Thymus (tissue), 11 donors: ENCODE measurements at regions not wholly inside any gene's neighbourhood (a gene's known extent, or its start where the extent isn't known, plus 50 kb on each side); places are given as distances from the start of the nearest gene placed in this dataset.
"Not testable (repeated sequence)": the region's sequence is repeated elsewhere in the genome, so short reads cannot be mapped to it uniquely, and the experiment has no call there.

Experiments used
- DNase-seq, 9 donors: peaks; one replicate each; pipeline ENCODE4 v3.0.0-alpha.2; 2013; ENCODE audit warnings: low spot score in 9 of 9, low read depth in 6 of 9, missing footprints in 1 of 9
- H3K27ac ChIP-seq, 2 donors: one replicate each; pipeline ENCODE4 v1.5.1; 2013; ENCODE audit warnings: control low read depth in 1 of 2, low read depth in 1 of 2, low read length in 1 of 2, mild to moderate bottlenecking in 1 of 2, moderate library complexity in 1 of 2
- H3K27me3 ChIP-seq, 2 donors: one replicate each; pipeline ENCODE4 v1.5.1; 2013; ENCODE audit warnings: low read length in 1 of 2; ENCODE audit not compliant: control insufficient read depth in 2 of 2, insufficient read depth in 1 of 2
- H3K36me3 ChIP-seq, 2 donors: one replicate each; pipeline ENCODE4 v1.5.1; 2013; ENCODE audit warnings: low read length in 1 of 2, mild to moderate bottlenecking in 1 of 2, moderate library complexity in 1 of 2; ENCODE audit not compliant: control insufficient read depth in 2 of 2, insufficient read depth in 2 of 2
- H3K4me1 ChIP-seq, 2 donors: one replicate each; pipeline ENCODE4 v1.5.1; 2013; ENCODE audit warnings: low read length in 2 of 2; ENCODE audit not compliant: control insufficient read depth in 2 of 2, insufficient read depth in 2 of 2
- H3K4me3 ChIP-seq, 2 donors: one replicate each; pipeline ENCODE4 v1.5.1; 2013; ENCODE audit warnings: low read length in 2 of 2, control low read depth in 1 of 2, mild to moderate bottlenecking in 1 of 2
- H3K9me3 ChIP-seq, 2 donors: one replicate each; pipeline ENCODE4 v1.5.1; 2013; ENCODE audit warnings: low read length in 1 of 2, mild to moderate bottlenecking in 1 of 2; ENCODE audit not compliant: control insufficient read depth in 2 of 2, insufficient read depth in 1 of 2
- WGBS: extraction: QIAGEN DNeasy Blood & Tissue Kit; methylation state at CpG from one replicate; pipeline ENCODE4 v1.1.7; 2013; 5-methylcytosine and 5-hydroxymethylcytosine counted together
- donor health status: healthy.

DNA sequence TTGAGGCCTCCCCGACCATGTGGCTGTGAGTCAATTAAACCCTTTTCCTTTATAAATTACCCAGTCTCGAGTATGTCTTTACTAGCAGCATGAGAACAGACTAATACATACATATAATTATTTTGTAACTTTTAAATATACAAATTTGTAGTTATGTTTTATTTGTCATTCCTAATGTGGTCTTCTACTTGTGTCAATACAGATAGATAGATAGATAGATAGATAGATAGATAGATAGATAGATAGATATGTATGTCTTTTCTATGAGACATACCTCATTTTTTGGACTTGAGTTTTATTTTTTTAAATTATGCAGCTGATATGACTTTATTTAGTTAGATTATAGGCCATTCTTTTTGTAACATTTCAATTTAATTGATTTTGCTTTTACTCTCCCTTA is 316.0 kb upstream of the TGIF2LY start:
- H3K4me3 ChIP-seq, DNase-seq, H3K27me3 ChIP-seq, H3K9me3 ChIP-seq, H3K4me1 ChIP-seq, H3K27ac ChIP-seq, H3K36me3 ChIP-seq: not testable (repeated sequence)
- WGBS = 90% methylated on average over 2 of the region's 2 CpGs

- not testable (repeated sequence) for H3K4me1 ChIP-seq, H3K27me3 ChIP-seq, H3K4me3 ChIP-seq, H3K27ac ChIP-seq, DNase-seq, H3K36me3 ChIP-seq, H3K9me3 ChIP-seq
- WGBS = 70% methylated on average over 6 of the region's 6 CpGs
Observed at GRCh38 chrY:3288063-3288462, 290.8 kb upstream of the TGIF2LY start.

GRCh38 chrY:3297235-3297634 is 281.6 kb upstream of the TGIF2LY start:
- H3K27ac ChIP-seq, H3K4me1 ChIP-seq, H3K27me3 ChIP-seq, H3K4me3 ChIP-seq, H3K36me3 ChIP-seq, DNase-seq, H3K9me3 ChIP-seq: not testable (repeated sequence)
- 50% methylated on average over 3 of the region's 3 CpGs for WGBS

- not testable (repeated sequence) for H3K9me3 ChIP-seq, H3K4me1 ChIP-seq, H3K4me3 ChIP-seq, H3K27me3 ChIP-seq, H3K36me3 ChIP-seq, DNase-seq, H3K27ac ChIP-seq
Observed at GRCh38 chrY:3319988-3320387, 258.9 kb upstream of the TGIF2LY start.

DNA sequence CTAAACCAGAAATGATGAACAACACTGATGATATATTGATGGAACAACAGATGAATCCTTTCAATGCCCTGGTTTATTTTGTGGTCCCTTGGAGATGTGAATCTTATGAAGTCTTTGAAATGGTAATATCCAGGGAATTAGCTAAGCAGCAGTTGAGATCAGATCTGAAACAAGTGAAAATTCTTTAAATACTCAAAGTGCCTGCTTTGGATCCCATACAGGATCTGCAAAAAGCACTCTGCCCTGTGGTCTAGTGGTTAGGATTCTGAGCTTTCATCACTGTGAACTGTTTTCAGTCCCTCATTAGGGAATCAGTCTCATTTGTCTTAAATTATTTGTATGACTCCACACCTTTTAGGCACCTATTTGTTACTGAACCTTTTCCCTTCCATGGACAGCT is 211.3 kb upstream of the TGIF2LY start:
- not testable (repeated sequence) for H3K27ac ChIP-seq, H3K9me3 ChIP-seq, DNase-seq, H3K4me1 ChIP-seq, H3K27me3 ChIP-seq, H3K4me3 ChIP-seq, H3K36me3 ChIP-seq

DNA sequence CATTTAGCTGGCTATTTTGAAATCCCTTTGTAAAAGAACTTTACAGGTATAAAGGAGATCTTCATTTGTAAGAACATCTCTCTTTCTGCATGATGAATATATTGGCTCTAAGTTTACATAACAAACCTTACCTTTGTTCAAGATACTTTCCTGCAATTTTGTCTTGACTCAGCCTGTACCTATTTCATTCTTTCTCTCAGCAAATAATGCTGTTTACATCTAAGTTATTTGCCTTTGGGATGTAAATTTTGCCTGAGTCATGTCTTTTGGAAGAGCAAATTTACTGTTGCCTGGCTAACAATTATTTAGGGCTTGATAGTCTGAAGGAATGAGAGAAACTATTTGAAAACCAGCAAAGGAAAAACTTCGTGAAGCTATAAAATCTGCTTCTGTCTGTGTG is 210.4 kb upstream of the TGIF2LY start:
- H3K4me1 ChIP-seq, H3K4me3 ChIP-seq, H3K27me3 ChIP-seq, H3K9me3 ChIP-seq, H3K36me3 ChIP-seq, H3K27ac ChIP-seq, DNase-seq: not testable (repeated sequence)
- 27% methylated on average over 1 of the region's 1 CpG for WGBS

DNA sequence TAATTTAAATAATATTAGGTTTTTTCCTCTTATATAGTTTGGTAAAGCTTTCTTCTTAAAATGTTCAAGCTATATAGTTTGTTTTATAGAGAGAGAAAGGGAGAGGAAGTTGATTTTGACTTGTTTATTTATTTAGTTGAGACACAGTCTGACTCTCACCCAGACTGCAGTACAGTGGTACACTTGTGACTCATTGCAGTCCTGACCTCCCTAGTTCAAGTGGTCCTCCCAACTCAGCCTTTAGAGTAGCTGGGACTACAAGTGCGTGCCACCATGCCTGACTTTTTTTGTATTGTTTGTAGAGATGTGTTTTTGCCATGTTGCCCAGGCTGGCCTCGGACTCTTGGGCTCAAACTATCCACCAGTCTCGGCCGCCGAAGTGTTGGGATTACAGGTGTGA is 187.4 kb upstream of the TGIF2LY start:
- not testable (repeated sequence) for H3K36me3 ChIP-seq, H3K4me3 ChIP-seq, H3K9me3 ChIP-seq, H3K4me1 ChIP-seq, DNase-seq, H3K27me3 ChIP-seq, H3K27ac ChIP-seq
- 96% methylated on average over 5 of the region's 5 CpGs for WGBS

DNA sequence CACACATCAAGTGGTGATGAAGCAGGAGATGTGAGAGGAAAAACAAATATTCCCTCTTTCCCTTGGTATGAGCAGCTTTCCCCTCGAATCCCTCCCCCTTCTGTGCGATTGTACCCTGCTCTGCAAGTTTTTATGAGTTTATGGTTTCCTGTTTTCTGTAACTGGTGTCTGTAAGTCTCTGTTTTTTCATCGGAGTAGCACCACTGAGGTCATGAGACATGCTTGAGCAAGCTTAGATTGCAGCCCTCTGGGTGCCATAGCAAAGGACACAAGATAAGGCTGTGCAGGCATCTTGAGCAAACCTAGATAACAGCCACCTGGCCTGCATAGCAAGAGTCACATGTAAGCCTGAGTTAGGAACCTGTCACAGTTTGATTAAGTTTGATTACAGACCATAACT is 174.6 kb upstream of the TGIF2LY start:
- not testable (repeated sequence) for H3K4me1 ChIP-seq, H3K27me3 ChIP-seq, DNase-seq, H3K9me3 ChIP-seq, H3K4me3 ChIP-seq, H3K36me3 ChIP-seq, H3K27ac ChIP-seq
- 33% methylated on average over 3 of the region's 3 CpGs for whole genome bisulfite sequencing

DNA sequence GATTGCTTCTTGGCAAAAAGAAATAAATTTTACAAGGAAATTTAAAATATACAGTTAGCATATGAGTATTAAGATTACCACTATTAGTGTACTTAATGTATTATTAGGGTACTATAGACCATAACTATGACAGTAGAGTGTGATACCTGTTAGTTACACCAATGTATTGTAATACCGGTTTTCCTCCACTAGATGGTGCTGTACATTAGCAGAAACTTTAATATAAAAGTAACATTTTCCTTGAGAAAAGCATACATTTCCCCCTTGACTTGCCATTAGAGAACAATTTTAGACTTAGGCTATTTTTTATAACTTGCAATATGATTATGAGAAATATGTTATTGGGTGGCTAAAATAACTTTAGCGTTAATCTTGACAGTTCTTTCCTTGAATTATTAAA is 173.3 kb upstream of the TGIF2LY start:
- not testable (repeated sequence) for H3K4me3 ChIP-seq, H3K27ac ChIP-seq, H3K36me3 ChIP-seq, H3K9me3 ChIP-seq, H3K27me3 ChIP-seq, H3K4me1 ChIP-seq
- 16% methylated on average over 2 of the region's 2 CpGs for WGBS
- peak in 2 of 9 donors; percentile 0 to 2 for DNase-seq

- not testable (repeated sequence) for H3K9me3 ChIP-seq, H3K4me1 ChIP-seq, H3K4me3 ChIP-seq, H3K36me3 ChIP-seq, H3K27ac ChIP-seq, H3K27me3 ChIP-seq, DNase-seq
- 74% methylated on average over 3 of the region's 3 CpGs for WGBS
Observed at GRCh38 chrY:3406896-3407452, 171.9 kb upstream of the TGIF2LY start.
